HEK293 (cell line): ENCODE measurements at regions not wholly inside any gene's neighbourhood (a gene's known extent, or its start where the extent isn't known, plus 50 kb on each side); places are given as distances from the start of the nearest gene placed in this dataset.
"Not testable (repeated sequence)": the region's sequence is repeated elsewhere in the genome, so short reads cannot be mapped to it uniquely, and the experiment has no call there.

ENCODE experiments used
- CTCF ChIA-PET: fragments of 350-600 bp; formaldehyde crosslinking; extraction: SDS; loops from one replicate; lab custom pipeline; 2021; ENCODE audit warnings: antibody characterized with exemption; lab: Yijun Ruan, JAX
- POLR2A ChIA-PET: fragments of 300-600 bp; formaldehyde crosslinking; extraction: SDS; loops from one replicate; lab custom pipeline; 2020; ENCODE audit warnings: antibody characterized with exemption, inconsistent platforms; lab: Yijun Ruan, JAX
- H3K27ac ChIP-seq: fragments of 200-500 bp; sonication (Bioruptor generic); 2 replicates; pipeline ENCODE4 v1.5.1; 2014; ENCODE audit warnings: low read depth, low read length, control low read depth, inconsistent platforms; ENCODE audit errors: extremely low read depth
- H3K36me3 ChIP-seq, 2 experiments: fragments of 200-500 bp in 1 of 2; sonication (Bioruptor generic) in 1 of 2; 1 replicate in 1 of 2; 2 replicates in 1 of 2; pipeline ENCODE4 v1.5.1; 2014 to 2017; ENCODE audit warnings: inconsistent platforms in 2 of 2, low read length in 2 of 2; ENCODE audit not compliant: control insufficient read depth in 2 of 2, insufficient read depth in 1 of 2
- H3K4me1 ChIP-seq: fragments of 200-500 bp; sonication (Bioruptor generic); 2 replicates; pipeline ENCODE4 v1.5.1; 2014; ENCODE audit warnings: mild to moderate bottlenecking, low read length, inconsistent platforms; ENCODE audit not compliant: control insufficient read depth, insufficient read depth
- H3K4me3 ChIP-seq: 2 replicates; pipeline ENCODE4 v1.5.1; 2011; ENCODE audit warnings: low read depth, mild to moderate bottlenecking, control low read depth, low read length, moderate library complexity
- H3K9me3 ChIP-seq: fragments of 200-500 bp; sonication (Bioruptor generic); 2 replicates; pipeline ENCODE4 v1.5.1; 2014; ENCODE audit warnings: low read depth, low read length, inconsistent platforms; ENCODE audit not compliant: control insufficient read depth, insufficient read depth
- OSR2 ChIP-seq: fragments of 450-650 bp; formaldehyde crosslinking; IDR thresholded peaks from 2 replicates; pipeline ENCODE4 v1.5.1; 2016; ENCODE audit warnings: missing biosample characterization, missing genetic modification characterization
- SCRT1 ChIP-seq: fragments of 450-650 bp; formaldehyde crosslinking; IDR thresholded peaks from 2 replicates; pipeline ENCODE4 v1.5.1; 2016; ENCODE audit warnings: missing biosample characterization, missing genetic modification characterization, borderline replicate concordance
- SETDB1 ChIP-seq: IDR thresholded peaks from one replicate; pipeline ENCODE4 v1.6.1; 2017; ENCODE audit warnings: mild to moderate bottlenecking, low read length, moderate library complexity, mixed read lengths; ENCODE audit not compliant: insufficient read length
- TRIM28 ChIP-seq: IDR thresholded peaks from 2 replicates; pipeline ENCODE4 v1.6.1; 2011; ENCODE audit warnings: low read length, control low read depth, borderline replicate concordance
- WT1 ChIP-seq: fragments of 450-650 bp; formaldehyde crosslinking; IDR thresholded peaks from 2 replicates; pipeline ENCODE4 v1.5.1; 2016; ENCODE audit warnings: missing biosample characterization, missing genetic modification characterization
- ZBTB1 ChIP-seq: fragments of 450-650 bp; formaldehyde crosslinking; IDR thresholded peaks from 2 replicates; pipeline ENCODE4 v1.5.1; 2016; ENCODE audit warnings: missing biosample characterization, missing genetic modification characterization
- ZBTB44 ChIP-seq: fragments of 450-650 bp; IDR thresholded peaks from 2 replicates; pipeline ENCODE4 v1.5.1; 2018; ENCODE audit warnings: missing biosample characterization, mild to moderate bottlenecking, missing genetic modification characterization
- ZBTB6 ChIP-seq: fragments of 450-650 bp; formaldehyde crosslinking; IDR thresholded peaks from 2 replicates; pipeline ENCODE4 v1.5.1; 2017; ENCODE audit warnings: missing biosample characterization, missing genetic modification characterization
- ZBTB7A ChIP-seq: fragments of 450-650 bp; formaldehyde crosslinking; IDR thresholded peaks from 2 replicates; pipeline ENCODE4 v1.5.1; 2016; ENCODE audit warnings: low read depth, missing biosample characterization, missing genetic modification characterization
- ZIC2 ChIP-seq: fragments of 450-650 bp; formaldehyde crosslinking; IDR thresholded peaks from 2 replicates; pipeline ENCODE4 v1.5.1; 2016; ENCODE audit warnings: missing biosample characterization, missing genetic modification characterization
- ZNF174 ChIP-seq: fragments of 450-650 bp; formaldehyde crosslinking; IDR thresholded peaks from 2 replicates; pipeline ENCODE4 v1.5.0; 2017; ENCODE audit warnings: missing biosample characterization, mild to moderate bottlenecking, missing genetic modification characterization
- ZNF2 ChIP-seq: fragments of 450-650 bp; formaldehyde crosslinking; IDR thresholded peaks from 2 replicates; pipeline ENCODE4 v1.5.1; 2016; ENCODE audit warnings: missing biosample characterization, missing genetic modification characterization
- ZNF211 ChIP-seq: fragments of 450-650 bp; formaldehyde crosslinking; IDR thresholded peaks from 2 replicates; pipeline ENCODE4 v1.5.1; 2016; ENCODE audit warnings: low read depth, missing biosample characterization, missing genetic modification characterization
- ZNF223 ChIP-seq: fragments of 450-650 bp; formaldehyde crosslinking; IDR thresholded peaks from 2 replicates; pipeline ENCODE4 v1.5.1; 2016; ENCODE audit warnings: missing biosample characterization, missing genetic modification characterization
- ZNF280D ChIP-seq: fragments of 450-650 bp; formaldehyde crosslinking; IDR thresholded peaks from 2 replicates; pipeline ENCODE4 v1.5.1; 2016; ENCODE audit warnings: missing biosample characterization, missing genetic modification characterization
- ZNF426 ChIP-seq: fragments of 450-650 bp; formaldehyde crosslinking; IDR thresholded peaks from 2 replicates; pipeline ENCODE4 v1.5.1; 2017; ENCODE audit warnings: missing biosample characterization, missing genetic modification characterization, mild to moderate bottlenecking, inconsistent platforms, moderate library complexity
- ZNF530 ChIP-seq: fragments of 450-650 bp; formaldehyde crosslinking; IDR thresholded peaks from 2 replicates; pipeline ENCODE4 v1.5.1; 2016; ENCODE audit warnings: low read depth, missing biosample characterization, missing genetic modification characterization
- ZNF549 ChIP-seq: fragments of 450-650 bp; IDR thresholded peaks from 2 replicates; pipeline ENCODE4 v1.5.1; 2018; ENCODE audit warnings: missing biosample characterization, missing genetic modification characterization, mild to moderate bottlenecking, inconsistent platforms, moderate library complexity
- ZNF677 ChIP-seq: fragments of 450-650 bp; IDR thresholded peaks from 2 replicates; pipeline ENCODE4 v1.5.0; 2018; ENCODE audit warnings: missing biosample characterization, mild to moderate bottlenecking, missing genetic modification characterization, moderate library complexity
- ZNF747 ChIP-seq: fragments of 450-650 bp; formaldehyde crosslinking; IDR thresholded peaks from 2 replicates; pipeline ENCODE4 v1.5.1; 2016; ENCODE audit warnings: missing biosample characterization, missing genetic modification characterization
- ZSCAN16 ChIP-seq: fragments of 450-650 bp; formaldehyde crosslinking; IDR thresholded peaks from 2 replicates; pipeline ENCODE4 v1.5.1; 2016; ENCODE audit warnings: missing biosample characterization, missing genetic modification characterization
- ZSCAN23 ChIP-seq: fragments of 450-650 bp; formaldehyde crosslinking; IDR thresholded peaks from 2 replicates; pipeline ENCODE4 v1.5.1; 2016; ENCODE audit warnings: missing biosample characterization, missing genetic modification characterization
- ZSCAN30 ChIP-seq: fragments of 450-650 bp; IDR thresholded peaks from 2 replicates; pipeline ENCODE4 v1.5.1; 2018; ENCODE audit warnings: missing biosample characterization, mild to moderate bottlenecking, missing genetic modification characterization, moderate library complexity

- H3K9me3 ChIP-seq, CTCF ChIA-PET, POLR2A ChIA-PET, H3K36me3 ChIP-seq, H3K4me1 ChIP-seq, H3K27ac ChIP-seq, H3K4me3 ChIP-seq: not testable (repeated sequence)
- peak; percentile 81 for TF ChIP-seq SETDB1
Observed at GRCh38 chr7:46261638-46262037, 340.6 kb upstream of the IGFBP3 start.

- Histone ChIP-seq H3K36me3 (no peaks in the 10 kb centered on the region), H3K27ac (no peak overlapping the region), H3K4me3 (no peak overlapping the region), H3K4me1 (no peaks in the 10 kb centered on the region), H3K9me3 (no peaks in the 10 kb centered on the region)
- TF ChIP-seq ZNF530 (tag by site-specific recombination) (no peak), ZBTB7A (no peak), TRIM28 (no peak), ZNF211 (tag by site-specific recombination) (no peak), ZBTB1 (no peak), ZNF280D (tag by site-specific recombination) (no peak), ZBTB44 (tag by site-specific recombination) (no peak), ZNF223 (tag by site-specific recombination) (no peak), ZNF677 (tag by site-specific recombination) (no peak), ZNF549 (tag by site-specific recombination) (no peak), OSR2 (no peak), ZSCAN30 (no peak), ZNF747 (tag by site-specific recombination) (no peak), SCRT1 (no peak), ZNF174 (no peak)
- ChIA-PET POLR2A (interaction anchor here (0.6 kb wide), 1 partner anchor 1259 kb away, joined by 5 read pairs; no protein-coding TSS in a partner anchor), CTCF (interaction anchor here (0.7 to 1.3 kb wide), 2 partner anchors 33 to 337 kb away, joined by 3 to 4 read pairs; no protein-coding TSS in a partner anchor)
Observed at GRCh38 chr7:46259947-46260346, 338.9 kb upstream of the IGFBP3 start.

- H3K4me1 ChIP-seq, result no peaks in the 10 kb centered on the region
- no peaks in the 10 kb centered on the region for H3K9me3 ChIP-seq
- no peak overlapping the region for H3K4me3 ChIP-seq
- H3K36me3 ChIP-seq, result no peaks in the 10 kb centered on the region
- ChIA-PET POLR2A (no interaction called here), CTCF (interaction anchor here (0.6 to 0.7 kb wide), 2 partner anchors 11 to 374 kb away, joined by 3 read pairs; no protein-coding TSS in a partner anchor)
- no peak for TF ChIP-seq SETDB1
- TF ChIP-seq ZNF2 (tag by site-specific recombination), result no peak
- no peak for TF ChIP-seq ZSCAN23 (tag by site-specific recombination)
- no peak for TF ChIP-seq ZNF426 (tag by site-specific recombination)
- no peak for TF ChIP-seq WT1 (tag by site-specific recombination)
- TF ChIP-seq ZSCAN16 (tag by site-specific recombination), result no peak
- no peak for TF ChIP-seq ZIC2 (tag by site-specific recombination)
- TF ChIP-seq ZBTB6 (tag by site-specific recombination), result no peak
- no peak overlapping the region for H3K27ac ChIP-seq
Observed at GRCh38 chr7:46257761-46258448, 336.8 kb upstream of the IGFBP3 start.
